ENCODE measurements at regions not wholly inside any gene's neighbourhood (a gene's known extent, or its start where the extent isn't known, plus 50 kb on each side); places are given as distances from the start of the nearest gene placed in this dataset.
"Not testable (repeated sequence)": the region's sequence is repeated elsewhere in the genome, so short reads cannot be mapped to it uniquely, and the experiment has no call there.

DNA sequence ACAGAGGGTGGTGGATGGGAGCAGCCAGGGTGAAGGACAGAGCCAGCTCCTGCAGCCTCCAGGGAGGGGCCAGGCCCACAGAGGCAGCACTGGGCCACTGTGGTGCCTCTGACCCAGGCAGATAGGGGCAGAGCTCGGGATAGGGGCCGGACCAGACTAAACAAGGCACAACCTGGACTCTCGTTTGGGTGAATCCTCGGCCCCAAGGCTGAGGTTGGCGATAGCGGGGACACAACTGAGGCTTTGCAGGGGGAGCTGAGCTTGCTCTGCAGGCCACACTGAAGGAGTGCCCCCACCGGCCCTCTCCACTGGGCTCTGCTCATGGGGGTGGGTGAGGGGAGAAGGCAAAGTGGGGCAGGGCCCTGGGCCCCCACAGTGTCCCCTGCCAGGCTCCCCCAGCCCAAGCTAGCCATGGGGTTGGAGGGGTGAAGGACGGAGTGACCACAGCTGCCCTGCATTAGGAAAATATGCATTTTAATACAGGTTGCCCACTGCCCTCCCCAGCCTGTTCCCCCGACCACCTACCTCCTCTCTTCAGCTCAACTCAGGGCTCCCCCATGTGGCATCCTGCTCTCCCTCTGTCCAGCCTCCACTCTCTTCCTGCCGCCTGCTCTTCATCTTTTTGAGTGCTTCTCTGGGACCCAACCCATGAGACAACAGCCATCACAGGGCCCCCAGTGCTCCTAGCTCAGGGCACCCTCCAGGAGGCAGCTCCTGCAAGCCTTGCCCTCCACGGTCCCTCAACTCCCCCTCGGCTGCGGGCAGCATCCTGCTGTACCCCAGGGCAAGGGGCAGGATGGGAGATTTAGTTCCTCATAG is 152.8 kb downstream of the INHBB start:
- no peak for DNase-seq (ENCODE audit: low read depth in 2 of 2)

DNA sequence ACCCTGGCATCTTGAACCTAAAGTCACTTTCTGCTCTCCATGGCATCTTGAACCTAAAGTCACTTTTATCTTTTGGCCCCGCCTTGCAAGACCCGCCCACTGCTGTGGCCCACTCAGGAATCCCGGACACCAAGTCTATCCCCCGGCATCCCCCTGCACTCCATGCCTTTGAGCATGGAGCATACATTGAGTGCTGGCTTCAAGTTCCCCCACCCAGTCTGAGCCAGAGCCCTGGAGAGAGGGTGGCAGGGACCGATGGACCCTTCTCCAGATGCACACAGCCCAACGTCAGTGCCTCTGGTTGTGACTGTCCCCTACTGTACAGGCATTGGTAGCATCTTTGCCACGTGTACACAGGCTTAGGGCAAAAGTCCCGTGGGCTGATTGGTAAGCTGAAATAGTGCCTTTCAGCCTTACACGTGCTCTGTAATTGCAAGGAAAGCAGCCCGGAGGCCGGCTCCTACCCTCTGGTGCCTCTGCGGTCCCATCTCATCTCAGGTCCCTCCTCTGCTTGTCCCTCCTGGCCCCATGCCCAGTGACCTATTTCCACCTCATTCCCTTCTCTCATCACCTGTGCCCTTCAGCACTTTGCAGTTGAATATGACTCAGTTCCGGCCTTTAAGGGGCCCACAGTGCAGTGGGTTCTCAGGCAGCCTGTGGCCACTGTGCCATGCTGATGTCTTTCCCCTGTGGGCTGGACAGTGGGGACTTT is 154.0 kb downstream of the INHBB start:
- DNase-seq (ENCODE audit: low read depth in 2 of 2), result no peak

DNA sequence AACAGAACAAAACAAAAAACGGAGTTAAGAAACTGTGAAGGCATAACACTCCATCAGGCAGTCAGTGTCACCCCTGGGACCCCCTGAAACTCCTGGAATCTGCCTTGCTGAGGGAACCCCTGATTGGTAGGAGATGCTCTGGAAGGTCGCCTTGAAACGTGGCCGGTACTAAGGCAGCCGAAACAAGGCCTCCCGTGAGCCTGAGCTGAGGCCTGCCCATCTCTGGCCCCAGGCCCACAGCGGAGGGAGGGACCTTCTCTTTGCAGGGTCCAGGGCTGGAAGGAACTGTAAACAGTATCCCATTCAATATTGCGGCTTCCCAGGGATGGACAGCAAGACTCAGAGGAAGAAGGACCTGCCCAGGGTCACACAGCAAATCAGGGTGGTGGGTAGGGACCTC is 155.7 kb downstream of the INHBB start:
- DNase-seq (ENCODE audit: low read depth in 2 of 2), result no peak

DNA sequence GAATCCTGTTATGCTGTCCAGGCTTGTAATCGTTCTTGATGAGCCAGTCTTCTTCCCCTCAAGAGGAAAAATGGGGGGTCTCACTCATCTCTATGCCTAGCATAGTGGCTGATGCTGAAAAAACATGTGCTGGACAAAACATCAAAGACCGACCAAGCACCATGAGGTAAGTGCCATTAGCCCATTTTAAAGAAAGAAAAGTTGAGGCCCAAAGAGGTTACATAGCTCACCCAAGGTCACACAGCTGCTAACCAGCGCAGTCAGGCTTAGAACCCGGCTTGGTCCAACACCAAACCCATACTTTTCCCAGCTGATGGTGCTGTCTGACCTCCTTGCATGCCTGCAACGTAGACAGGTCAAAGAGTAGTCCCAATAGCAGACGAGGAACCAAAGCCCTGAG is 156.4 kb downstream of the INHBB start:
- no peak for DNase-seq (ENCODE audit: low read depth in 2 of 2)

DNA sequence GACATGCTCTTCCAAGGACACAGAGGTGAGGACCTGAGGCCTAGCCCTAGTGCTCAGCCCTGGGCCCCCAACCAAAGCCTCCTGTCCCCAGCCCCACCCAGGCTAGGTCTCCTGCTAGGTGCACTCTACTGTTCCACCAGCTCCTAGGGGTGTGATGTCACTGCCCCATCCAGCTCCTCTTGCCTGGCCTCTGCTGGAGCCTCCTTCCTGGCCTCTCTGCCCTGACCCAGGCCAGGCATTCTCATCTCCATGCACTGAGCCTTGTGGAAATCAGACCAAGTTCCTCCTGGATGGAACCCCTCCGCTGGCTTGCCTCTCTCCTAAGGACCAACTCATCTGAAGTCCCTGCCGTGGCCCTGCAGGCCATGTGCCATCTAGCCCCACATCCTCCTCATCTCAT is 156.8 kb downstream of the INHBB start:
- DNase-seq (ENCODE audit: low read depth in 2 of 2), result no peak

DNA sequence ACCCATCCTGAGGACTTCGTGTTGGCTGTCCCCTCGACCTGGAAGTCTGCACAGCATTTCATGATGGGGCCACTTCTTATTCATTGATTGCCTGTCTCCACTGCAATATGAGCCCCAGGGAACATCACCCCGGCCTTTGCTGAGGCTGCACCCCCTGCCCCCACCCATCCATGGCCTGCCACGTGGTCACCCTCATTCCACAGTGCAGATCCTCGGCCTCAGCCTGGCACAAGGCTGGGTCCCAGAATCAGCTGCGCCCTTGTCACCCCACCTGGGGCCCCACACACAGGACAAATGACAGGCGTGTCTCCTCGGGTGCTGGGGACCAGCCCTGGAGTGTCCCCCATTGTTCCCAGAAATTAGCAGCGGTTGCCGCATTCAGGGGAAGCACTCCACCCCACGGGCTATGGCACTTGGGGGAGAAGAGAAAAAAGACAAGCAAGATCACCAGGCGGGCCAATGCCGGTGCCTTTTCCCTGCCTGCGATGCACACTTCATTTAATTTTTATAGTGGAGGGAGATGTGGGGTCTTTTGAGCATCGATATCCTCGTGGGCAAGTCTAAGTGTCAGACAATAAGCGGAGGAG is 157.4 kb downstream of the INHBB start:
- no peak for DNase-seq (ENCODE audit: low read depth in 2 of 2)

DNA sequence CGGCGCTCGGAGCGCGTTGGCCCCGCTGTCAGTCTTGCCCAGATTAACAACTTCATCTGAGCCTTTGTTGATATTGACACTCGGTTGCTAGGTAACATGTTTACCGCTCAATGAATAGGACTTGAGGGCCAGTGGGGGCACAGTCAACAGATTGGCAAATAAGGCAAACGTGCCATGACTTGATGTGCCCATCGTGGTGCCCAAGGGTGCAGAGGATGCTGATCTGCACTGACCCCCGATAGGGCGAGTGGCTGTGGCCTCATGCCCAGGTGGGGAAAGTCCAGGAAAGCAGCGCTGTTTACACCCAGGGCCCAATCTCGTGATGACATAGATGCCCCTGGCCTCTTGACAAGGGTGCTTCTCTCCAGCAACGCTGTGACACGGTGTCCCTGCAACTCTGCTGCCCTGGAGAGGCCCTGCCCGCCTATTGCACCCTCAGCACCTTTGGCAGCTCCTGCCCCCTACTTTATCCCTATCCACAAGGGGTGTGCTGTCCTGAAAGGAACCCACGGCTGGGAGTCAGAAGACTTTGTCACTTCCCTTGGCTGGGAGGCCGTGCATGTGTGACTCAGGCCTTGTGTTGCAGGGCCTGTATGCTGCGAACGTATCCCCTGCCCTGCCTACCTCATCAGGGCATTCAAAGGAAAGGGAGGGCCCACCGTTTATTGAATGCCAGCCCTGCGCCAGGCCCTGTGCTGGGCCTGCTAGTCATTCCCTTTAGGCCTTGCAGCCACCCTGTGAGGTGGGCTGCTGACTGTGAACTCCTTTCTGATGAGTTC is 158.0 kb downstream of the INHBB start:
- DNase-seq (ENCODE audit: low read depth in 2 of 2), result no peak

DNA sequence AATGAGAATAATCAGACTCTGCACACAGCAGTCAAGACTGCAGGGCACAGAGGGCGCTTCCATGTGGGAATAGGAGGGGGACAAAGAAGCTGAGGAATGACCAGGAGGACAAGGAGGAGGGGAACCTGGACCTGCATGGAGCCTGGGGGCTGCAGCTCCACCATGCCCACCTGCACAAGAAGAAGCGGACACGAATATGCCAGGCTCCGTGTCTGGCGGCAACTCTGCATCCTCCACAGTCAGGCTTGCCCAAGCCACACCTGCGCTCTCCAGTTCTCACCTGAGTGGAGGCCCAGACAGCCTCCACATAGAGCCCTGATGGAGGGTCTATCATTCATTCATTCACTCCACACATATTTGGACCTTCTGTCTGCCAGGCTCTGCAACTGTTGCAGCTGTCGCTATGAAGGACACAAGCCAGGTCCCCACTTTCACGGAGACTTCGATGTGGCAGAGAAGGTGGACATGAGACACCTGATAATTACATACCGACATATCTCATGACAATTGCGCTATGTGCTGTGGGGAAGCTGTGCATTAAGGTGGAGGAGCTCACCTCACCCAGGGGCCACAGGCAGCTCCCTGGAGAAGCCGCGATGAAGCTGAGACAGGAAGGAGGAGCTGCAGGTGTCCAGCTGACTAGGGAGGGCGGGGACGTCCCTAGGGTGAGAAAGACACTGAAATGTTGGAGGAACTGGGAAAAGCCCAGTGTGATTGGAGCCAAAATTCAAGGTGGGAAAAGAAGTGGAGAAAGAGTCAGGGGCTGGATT is 159.2 kb downstream of the INHBB start:
- DNase-seq (ENCODE audit: low read depth in 2 of 2), result no peak

DNA sequence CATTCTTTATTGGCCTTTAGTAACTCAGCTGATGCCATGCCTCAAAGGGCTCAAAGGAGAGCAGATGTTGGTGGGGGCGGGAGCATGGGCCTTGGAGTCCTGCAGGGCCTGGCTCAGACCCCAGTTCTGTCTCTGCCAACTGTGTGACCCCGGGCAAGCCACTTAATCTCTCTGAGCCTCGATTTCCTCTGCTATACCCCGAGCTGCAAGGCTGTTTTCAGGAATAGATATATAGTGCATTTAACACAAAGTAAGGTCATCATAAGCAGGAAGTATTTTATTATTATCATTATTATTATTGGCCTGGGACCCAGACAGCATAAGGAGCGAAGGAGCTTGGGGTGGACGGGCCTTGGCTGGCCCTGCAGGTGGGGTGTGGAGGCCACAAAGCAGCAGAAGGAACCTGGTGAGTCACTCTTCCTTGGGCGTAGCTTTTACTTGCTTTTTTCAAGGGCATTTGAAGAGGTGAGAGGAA is 162.7 kb downstream of the INHBB start:
- no peak for DNase-seq (ENCODE audit: low read depth in 2 of 2)

DNA sequence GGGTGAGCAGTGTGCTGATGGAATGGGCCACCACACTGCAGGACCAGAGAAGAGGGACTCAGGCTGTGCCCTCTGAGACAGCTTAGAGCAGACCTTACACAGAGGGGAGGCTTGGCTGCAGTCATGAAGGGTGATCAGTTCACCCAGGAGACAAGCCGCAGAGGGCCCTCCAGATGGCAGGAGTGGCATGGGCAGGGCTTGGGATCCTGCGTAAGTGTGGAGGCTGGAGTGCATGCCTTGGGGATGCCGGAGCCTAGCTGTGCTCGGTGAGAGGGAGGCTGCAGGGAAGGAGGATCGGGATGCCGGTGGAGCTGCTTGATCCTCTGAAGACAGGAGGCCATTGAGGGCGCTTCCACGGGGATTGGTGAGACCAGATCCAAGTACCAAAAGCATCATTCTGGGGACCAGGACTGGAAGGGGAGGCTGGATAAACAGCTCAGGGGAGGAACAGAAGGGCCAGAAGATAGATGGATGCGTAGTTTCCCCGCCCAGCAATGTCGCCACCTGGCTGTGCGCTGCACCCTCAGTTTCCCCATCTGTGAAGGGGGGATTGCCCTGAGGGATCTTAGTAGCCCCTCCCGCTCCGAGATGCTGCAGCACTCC is 163.4 kb downstream of the INHBB start:
- no peak for DNase-seq (ENCODE audit: low read depth in 2 of 2)

DNA sequence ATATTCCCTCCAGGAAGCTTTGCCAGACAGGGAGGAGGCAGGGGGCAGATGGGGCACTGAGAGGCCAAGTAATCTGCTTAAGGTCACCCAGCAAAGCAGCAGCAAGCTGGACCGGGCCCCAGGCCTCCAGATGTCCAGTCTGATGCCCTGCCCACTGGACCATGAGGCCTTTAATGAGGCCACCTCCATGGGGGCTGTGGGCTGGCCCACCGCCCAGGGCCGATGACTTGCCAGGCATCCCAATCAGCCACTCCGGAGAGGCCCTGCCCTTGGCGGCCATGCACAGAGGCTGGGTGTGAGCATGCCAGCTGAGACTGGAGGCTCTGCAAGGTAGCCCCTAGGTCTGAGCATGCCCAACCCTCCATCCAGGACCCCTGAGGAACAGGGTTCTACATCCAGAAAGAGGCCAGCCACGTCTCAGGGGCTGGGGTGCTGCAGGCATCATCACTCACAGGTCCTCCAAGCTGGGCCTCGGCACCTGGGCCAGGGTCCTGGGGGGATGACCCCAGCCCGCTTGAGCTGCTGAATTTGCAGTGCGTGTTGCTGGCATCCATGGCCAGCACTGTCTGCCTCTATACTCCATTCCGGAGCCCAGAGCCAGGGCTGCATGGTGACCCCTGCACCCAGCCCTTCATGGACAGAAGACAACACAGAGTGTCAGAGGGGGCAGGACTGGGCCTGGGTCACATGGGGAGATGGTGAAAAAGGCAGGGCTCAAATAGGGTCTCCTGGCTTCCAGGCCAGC is 164.2 kb downstream of the INHBB start:
- DNase-seq (ENCODE audit: low read depth in 2 of 2), result no peak

DNA sequence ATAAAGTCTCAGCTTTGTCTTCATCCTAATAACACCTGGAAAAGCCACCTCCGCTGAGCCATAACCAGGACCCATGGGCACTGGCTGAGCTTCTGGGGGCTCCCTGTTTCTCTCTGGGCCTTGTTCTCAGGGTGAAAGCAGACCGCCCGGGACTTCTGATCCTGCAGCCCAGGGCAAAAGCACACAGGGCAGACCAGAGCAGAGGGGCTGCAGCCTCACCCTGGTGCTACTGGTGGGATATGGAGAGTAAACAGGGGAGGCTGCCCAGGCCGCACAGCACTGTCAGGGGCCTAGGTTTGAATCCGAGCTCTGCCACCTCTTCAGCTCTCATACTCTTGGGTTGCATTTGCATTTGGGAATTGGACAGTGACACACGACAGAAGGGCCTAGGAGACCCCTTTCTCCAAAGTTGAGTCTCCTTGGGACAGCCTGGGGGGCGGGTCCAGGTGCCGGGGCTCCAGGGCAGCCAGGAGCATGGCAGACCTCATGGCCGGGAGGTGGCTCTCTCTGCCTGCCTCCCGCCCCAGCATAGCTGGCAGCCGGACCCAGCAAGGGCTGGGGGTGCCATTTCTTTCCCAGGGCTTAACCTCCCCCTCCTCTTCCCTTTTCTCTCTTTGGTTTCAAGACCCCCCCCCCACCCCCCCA is 164.9 kb downstream of the INHBB start:
- DNase-seq (ENCODE audit: low read depth in 2 of 2), result no peak

DNA sequence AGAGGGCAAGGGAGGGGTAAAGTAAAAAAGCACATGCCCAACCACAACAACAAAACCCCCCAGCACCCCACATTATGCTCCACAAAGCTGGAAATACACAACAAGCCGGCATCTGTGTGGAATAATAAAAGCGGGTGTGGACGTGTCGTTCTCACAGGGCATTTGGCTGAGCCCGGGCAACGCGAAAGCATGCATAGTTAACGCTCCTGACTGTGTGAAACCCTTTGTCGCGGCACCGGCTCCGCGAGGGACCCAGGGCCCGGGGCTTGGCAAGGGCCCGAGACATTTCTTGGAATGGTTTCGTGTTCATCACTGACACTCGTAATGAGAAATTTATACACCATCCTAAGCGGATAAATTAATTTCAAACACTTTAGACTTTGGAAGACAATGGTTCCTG is 165.6 kb downstream of the INHBB start:
- no peak for DNase-seq (ENCODE audit: low read depth in 2 of 2)

DNA sequence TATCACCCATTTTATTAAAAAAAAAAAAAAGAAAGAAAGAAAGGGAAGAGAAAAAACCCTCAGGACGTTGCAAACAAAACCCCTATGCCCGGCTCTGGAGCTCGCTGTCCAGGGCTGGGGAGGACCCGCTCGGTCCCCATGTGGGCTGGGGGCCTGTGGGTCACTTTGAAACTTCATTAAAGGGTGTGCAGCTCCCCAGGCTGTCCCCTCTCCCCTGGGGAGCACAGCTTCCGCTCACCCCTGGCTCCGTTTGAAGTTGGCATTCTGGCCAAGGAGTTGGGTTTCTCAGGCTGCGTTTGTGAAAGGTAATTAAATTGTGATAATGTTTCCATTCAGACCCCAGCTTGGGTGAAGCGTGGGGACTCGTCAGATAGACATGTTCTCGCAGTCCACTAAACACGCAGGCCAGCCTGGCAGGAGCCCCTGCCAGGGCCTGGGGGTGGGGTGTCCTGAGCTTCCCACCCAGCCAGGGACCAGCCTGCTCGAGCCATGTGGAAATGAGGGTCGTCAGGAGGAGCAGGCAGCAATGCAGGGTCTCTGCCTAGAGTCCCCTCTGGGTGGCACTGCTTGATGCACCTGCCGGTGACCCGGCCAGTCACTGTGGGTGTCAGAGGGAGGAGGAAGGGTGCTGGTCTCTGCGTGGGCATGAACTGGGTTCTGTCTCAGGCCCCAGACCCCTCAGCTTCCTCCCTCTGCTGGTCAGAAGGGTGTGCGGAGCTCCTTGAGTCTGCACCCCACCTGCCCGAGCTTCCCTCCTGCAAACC is 166.2 kb downstream of the INHBB start:
- no peak for DNase-seq (ENCODE audit: low read depth in 2 of 2)

DNA sequence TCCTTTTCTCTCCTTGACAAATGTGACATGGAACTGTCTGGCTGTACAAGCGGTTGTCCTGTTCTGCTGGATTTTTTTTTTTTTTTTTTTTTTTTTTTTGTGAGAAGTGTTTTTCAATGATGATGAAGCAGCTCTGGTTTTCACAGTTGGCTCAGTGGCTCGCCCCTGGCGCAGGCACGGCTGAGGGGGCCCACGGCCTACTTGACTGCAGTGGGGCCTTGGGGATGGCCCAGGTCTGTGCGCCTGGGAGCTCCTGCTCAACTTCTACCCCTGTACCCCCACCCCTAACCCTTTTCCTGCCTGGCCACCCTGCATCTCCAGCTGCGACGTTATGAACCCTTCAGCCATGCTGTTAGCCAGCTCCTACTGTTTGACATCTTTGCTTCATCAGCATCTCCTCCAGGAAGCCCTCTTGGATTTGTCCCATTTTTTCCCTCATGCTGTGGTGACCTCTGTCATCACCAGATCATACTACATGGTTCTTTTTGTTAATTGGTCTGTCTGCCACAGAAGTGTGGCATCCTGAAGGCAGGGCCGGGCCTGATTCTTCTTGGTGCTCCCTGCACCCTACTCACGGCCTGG is 167.9 kb downstream of the INHBB start:
- DNase-seq (ENCODE audit: low read depth in 2 of 2), result no peak

DNA sequence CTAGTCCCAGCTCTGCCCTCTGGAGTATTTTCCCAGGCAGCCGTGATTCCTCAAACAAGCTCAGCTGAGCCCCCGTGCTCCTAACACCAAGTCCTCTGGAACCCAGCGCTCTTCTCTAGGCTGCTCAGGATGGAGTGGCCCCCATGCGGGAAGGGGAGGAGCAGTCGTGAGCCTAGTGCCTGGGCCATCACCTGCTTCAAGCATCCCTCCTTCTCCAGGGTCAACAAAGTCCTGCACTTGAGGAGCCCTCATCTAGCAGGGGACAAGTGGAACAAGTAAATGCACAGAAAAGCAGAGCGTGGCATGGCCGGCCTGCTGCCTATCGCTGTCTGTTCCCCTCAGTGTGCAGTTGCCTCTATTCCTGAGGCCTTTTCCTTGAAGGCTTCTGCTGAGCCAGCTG is 168.6 kb downstream of the INHBB start:
- no peak for DNase-seq (ENCODE audit: low read depth in 2 of 2)

DNA sequence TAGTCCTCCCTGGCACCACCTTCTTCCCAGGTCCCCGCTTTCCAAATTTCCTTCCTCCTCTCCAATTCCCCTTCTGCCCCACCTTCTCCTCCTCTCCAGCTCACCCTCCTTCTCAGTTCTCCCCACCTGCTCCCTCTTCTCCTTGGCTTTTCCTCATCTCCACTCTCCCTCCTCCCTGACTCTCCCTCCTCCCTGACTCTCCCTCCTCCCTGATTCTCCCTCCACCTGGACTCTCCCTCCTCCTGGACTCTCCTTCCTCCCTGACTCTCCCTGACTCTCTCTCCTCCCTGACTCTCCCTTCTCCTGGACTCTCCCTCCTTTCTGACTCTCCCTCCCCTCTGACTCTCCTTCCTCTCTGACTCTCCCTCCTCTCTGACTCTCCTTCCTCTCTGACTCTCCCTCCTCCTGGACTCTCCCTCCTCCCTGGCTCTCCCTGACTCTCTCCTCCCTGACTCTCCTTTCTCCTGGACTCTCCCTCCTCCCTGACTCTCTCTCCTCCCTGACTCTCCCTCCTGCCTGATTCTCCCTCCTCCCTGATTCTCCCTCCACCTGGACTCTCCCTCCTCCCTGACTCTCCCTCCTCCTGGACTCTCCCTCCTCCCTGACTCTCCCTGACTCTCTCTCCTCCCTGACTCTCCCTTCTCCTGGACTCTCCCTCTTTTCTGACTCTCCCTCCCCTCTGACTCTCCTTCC is 169.3 kb downstream of the INHBB start:
- DNase-seq (ENCODE audit: low read depth in 2 of 2), result not testable (repeated sequence)
